ENCODE measurements at regions not wholly inside any gene's neighbourhood (a gene's known extent, or its start where the extent isn't known, plus 50 kb on each side); places are given as distances from the start of the nearest gene placed in this dataset.

DNA sequence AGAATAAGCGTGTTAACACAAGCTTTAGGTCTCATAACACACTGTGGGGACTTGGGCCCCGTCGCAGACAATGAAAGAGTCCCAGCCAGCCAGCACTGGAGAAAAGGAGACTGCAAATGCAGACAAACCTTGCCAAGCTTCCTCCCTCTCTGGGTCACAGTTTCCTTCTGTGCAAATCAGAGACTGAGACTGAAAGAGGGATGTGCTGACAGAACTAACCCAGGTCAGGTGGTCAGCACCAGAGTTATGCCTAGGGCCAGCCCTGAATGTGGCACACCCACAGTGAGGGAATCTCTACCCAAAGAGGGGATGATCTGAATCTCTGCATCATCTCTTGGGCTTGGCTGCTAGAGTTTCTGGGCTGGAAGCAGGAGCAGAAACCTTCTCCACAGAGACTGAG, 282.3 kb upstream of the CCL2 start:
- DNase-seq, result no peak
- no peak overlapping the region for H4K5ac ChIP-seq (ENCODE audit: low read depth, low read length)
- H2BK120ac ChIP-seq (ENCODE audit: low read depth, low read length), result no peak overlapping the region
- no TSS peak for BruUV-seq (replicated peaks)
- 36% methylated on average over 2 of the region's 3 CpGs; no CpG with 5 or more reads in 1 of the 2 experiments for WGBS, 2 experiments (ENCODE audit: extremely low coverage in 2 of 2, insufficient read length in 1 of 2)
- no peaks in the 10 kb centered on the region for H3K36me3 ChIP-seq (ENCODE audit: control insufficient read depth, insufficient read depth, low read length)
- H3K79me1 ChIP-seq (ENCODE audit: low read depth in 1 of 2, low read length in 2 of 2), result no peaks in the 10 kb centered on the region
- no peak overlapping the region for H2BK5ac ChIP-seq (ENCODE audit: low read depth, low read length, poor library complexity, severe bottlenecking)
- no peaks in the 10 kb centered on the region for H3K9me1 ChIP-seq (ENCODE audit: insufficient read depth, low read length)
- H2AFZ ChIP-seq (replicated peaks; ENCODE audit: low read length, poor library complexity), result no peak overlapping the region
- no peak overlapping the region for H3K27ac ChIP-seq (ENCODE audit: insufficient read depth, low read length)
- CTCF ChIA-PET, result no interaction called here
- no peak overlapping the region for H3K4me2 ChIP-seq (ENCODE audit: low read depth, low read length)
- H3K4ac ChIP-seq (ENCODE audit: low read depth, low read length), result no peak overlapping the region
- POLR2A ChIA-PET (ENCODE audit: unreplicated experiment), result no interaction called here
- no peak overlapping the region for H3K56ac ChIP-seq (ENCODE audit: extremely low read depth, insufficient read depth, low read length)
- no peak overlapping the region for H2AK9ac ChIP-seq (replicated peaks; ENCODE audit: low read depth, low read length, poor library complexity)
- dilution Hi-C loops (cut with HindIII; ENCODE audit: low sequenced_read_pairs, unreplicated experiment), result no loop called here
- no peak overlapping the region for H3K4me3 ChIP-seq (ENCODE audit: insufficient read depth, low read depth, low read length)
- no peak overlapping the region for H3K14ac ChIP-seq (replicated peaks; ENCODE audit: low read depth, low read length)
- H2AK5ac ChIP-seq (ENCODE audit: low read depth, low read length), result no peak overlapping the region
- H3K27me3 ChIP-seq (ENCODE audit: control insufficient read depth, insufficient read depth, low read length), result no peaks in the 10 kb centered on the region
- H4K20me1 ChIP-seq (ENCODE audit: insufficient read depth, low read length), result no peaks in the 10 kb centered on the region
- no peak overlapping the region for H4K8ac ChIP-seq (ENCODE audit: low read depth in 2 of 2, low read length in 2 of 2)
- H2BK20ac ChIP-seq (ENCODE audit: low read depth, low read length), result no peak overlapping the region
- ATAC-seq (ENCODE audit: low read depth), result no peak
- no peak overlapping the region for H4K91ac ChIP-seq (ENCODE audit: insufficient read depth, low read depth, low read length)
- no peak overlapping the region for H3K9ac ChIP-seq (ENCODE audit: low read depth, low read length)
- H3K9me3 ChIP-seq (ENCODE audit: control insufficient read depth, insufficient read depth, low read length), result peaks cover 9% of the 10 kb centered on the region; the same call in 1 of the 2 replicates
- in situ Hi-C loops (cut with MboI; ENCODE audit: low sequenced_read_pairs), result no loop called here
- H3K4me1 ChIP-seq (ENCODE audit: control insufficient read depth, insufficient read depth, low read length), result no peaks in the 10 kb centered on the region
- no peak overlapping the region for H3K18ac ChIP-seq (ENCODE audit: low read depth, low read length)
- intact Hi-C loops (cut with micrococcal nuclease), result no loop called here
- no peak overlapping the region for H3K23ac ChIP-seq (ENCODE audit: low read depth, low read length)
- TF ChIP-seq RAD21 (IDR thresholded peaks at IDR 0.05; ENCODE audit: low read length) (no peak), SMC3 (IDR thresholded peaks at IDR 0.05; ENCODE audit: low read depth, low read length) (no peak), RFX5 (IDR thresholded peaks at IDR 0.05; ENCODE audit: low read depth, low read length) (no peak), CHD1 (IDR thresholded peaks at IDR 0.05; ENCODE audit: low read depth, low read length) (no peak), MXI1 (IDR thresholded peaks at IDR 0.05; ENCODE audit: borderline replicate concordance, low read depth, low read length) (no peak), FOS (IDR thresholded peaks at IDR 0.05; ENCODE audit: low read depth, low read length) (no peak), CEBPB (IDR thresholded peaks at IDR 0.05; ENCODE audit: low read depth, low read length) (no peak), NFE2L2 (IDR thresholded peaks at IDR 0.05; ENCODE audit: low read depth, low read length) (no peak), MAFK (IDR thresholded peaks at IDR 0.05; ENCODE audit: low read depth, low read length) (no peak), MAZ (IDR thresholded peaks at IDR 0.05; ENCODE audit: borderline replicate concordance, low read depth, low read length) (no peak), BHLHE40 (IDR thresholded peaks at IDR 0.05; ENCODE audit: low read depth, low read length) (no peak), RCOR1 (IDR thresholded peaks at IDR 0.05; ENCODE audit: insufficient replicate concordance, low read length) (no peak)
- TF ChIP-seq, protein P1, sequence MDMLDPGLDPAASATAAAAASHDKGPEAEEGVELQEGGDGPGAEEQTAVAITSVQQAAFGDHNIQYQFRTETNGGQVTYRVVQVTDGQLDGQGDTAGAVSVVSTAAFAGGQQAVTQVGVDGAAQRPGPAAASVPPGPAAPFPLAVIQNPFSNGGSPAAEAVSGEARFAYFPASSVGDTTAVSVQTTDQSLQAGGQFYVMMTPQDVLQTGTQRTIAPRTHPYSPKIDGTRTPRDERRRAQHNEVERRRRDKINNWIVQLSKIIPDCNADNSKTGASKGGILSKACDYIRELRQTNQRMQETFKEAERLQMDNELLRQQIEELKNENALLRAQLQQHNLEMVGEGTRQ (IDR thresholded peaks at IDR 0.05; ENCODE audit: low read depth, low read length), result no peak
- TF ChIP-seq, protein P2, sequence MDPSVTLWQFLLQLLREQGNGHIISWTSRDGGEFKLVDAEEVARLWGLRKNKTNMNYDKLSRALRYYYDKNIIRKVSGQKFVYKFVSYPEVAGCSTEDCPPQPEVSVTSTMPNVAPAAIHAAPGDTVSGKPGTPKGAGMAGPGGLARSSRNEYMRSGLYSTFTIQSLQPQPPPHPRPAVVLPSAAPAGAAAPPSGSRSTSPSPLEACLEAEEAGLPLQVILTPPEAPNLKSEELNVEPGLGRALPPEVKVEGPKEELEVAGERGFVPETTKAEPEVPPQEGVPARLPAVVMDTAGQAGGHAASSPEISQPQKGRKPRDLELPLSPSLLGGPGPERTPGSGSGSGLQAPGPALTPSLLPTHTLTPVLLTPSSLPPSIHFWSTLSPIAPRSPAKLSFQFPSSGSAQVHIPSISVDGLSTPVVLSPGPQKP (IDR thresholded peaks at IDR 0.05; ENCODE audit: borderline replicate concordance, low read depth, low read length), result no peak
- H2BK15ac ChIP-seq (ENCODE audit: low read depth, low read length), result no peak overlapping the region

Data from IMR-90 (cell line).